ENCODE measurements at regions not wholly inside any gene's neighbourhood (a gene's known extent, or its start where the extent isn't known, plus 50 kb on each side); places are given as distances from the start of the nearest gene placed in this dataset.

- TF ChIP-seq CTCF (IDR thresholded peaks at IDR 0.05; ENCODE audit: low read depth, low read length), result no peak
- TF ChIP-seq MYC (IDR thresholded peaks at IDR 0.05; ENCODE audit: low read depth, low read length), result no peak
- no peak for TF ChIP-seq POLR2A (IDR thresholded peaks at IDR 0.05; ENCODE audit: extremely low read depth, insufficient read length)
Measured at GRCh38 chr11:45428116-45428515, 142.0 kb upstream of the SYT13 start.
